NCI-H1092 treated with DMSO at 0.1 percent for 48 hours (cell line): ENCODE measurements at regions not wholly inside any gene's neighbourhood (a gene's known extent, or its start where the extent isn't known, plus 50 kb on each side); places are given as distances from the start of the nearest gene placed in this dataset.
A peak's percentile ranks its signal among the peaks of the same experiment; 100 is the strongest.
"Not testable (repeated sequence)": the region's sequence is repeated elsewhere in the genome, so short reads cannot be mapped to it uniquely, and the experiment has no call there.

Source experiments
- DNase-seq: peaks from one replicate; lab custom pipeline; 2025; lab: John Stamatoyannopoulos, UW

GRCh38 chr2:114066186-114066747 lies 176.4 kb downstream of the ACTR3 start:
- no peak for DNase-seq

DNA sequence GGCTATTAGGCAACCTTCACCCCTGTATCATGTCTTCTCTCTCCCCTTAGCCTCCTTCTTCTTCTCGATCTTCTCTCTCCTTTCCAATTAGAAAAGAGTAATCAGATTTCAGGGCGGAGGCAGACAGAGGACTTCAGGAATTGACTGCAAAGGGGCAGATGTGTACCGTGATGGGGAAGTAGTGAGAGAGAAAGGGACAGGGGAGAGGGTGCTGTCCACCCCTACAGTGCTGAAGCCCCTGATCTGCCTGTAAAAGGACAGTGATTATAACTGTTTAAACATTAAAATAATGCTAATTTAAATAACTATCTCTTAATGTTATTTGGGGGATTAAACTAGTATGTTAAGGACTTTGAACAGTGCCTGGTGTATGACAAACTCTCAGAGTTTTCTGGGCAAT lies 178.5 kb downstream of the ACTR3 start:
- no peak for DNase-seq

DNA sequence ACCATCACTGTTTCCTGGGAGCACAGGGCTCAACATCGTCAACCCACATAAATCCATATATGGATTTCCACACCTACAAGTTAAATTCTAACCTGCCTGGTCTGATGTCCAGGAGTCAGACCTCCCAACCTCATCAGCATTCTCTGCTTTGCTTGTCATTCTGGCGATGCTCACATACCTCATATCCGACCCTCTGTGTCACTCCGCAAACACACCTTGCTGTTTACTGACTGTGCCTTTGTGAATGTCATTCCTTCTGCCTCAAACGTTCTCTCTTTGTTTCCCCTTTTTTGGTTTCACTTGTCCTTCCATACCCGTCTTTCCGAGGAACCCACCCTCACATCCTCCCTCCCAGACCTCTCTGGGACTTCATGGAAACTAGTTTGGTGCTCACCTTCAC lies 187.1 kb downstream of the ACTR3 start:
- DNase-seq = no peak

- no peak for DNase-seq
Observed at GRCh38 chr2:114079366-114080004, 189.6 kb downstream of the ACTR3 start.

- DNase-seq = no peak
Observed at GRCh38 chr2:114082731-114083433, 193.0 kb downstream of the ACTR3 start.

GRCh38 chr2:114083717-114084387 lies 194.0 kb downstream of the ACTR3 start:
- DNase-seq = no peak

DNA sequence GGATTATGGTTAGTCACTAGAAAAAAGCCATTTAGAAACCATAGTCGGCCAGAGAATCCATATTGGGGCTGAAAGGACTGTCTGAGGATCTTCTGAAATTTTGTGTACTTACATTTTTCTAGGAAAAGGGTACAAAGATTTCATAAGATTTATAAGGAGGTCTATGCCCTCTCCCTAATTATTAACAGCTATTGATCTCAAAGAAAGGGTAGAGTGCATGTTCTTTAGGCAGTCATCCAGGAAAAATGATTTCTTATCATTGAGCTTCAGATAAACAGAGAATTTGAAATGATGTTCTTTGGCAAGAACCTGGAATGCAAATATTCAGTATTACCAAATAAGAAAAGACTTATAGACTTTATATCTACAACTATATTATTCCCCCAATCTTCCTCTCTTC lies 195.3 kb downstream of the ACTR3 start:
- no peak for DNase-seq

- DNase-seq = no peak
Observed at GRCh38 chr2:114085992-114086391, 196.1 kb downstream of the ACTR3 start.

- no peak for DNase-seq
Observed at GRCh38 chr2:114089636-114090319, 199.9 kb downstream of the ACTR3 start.

DNA sequence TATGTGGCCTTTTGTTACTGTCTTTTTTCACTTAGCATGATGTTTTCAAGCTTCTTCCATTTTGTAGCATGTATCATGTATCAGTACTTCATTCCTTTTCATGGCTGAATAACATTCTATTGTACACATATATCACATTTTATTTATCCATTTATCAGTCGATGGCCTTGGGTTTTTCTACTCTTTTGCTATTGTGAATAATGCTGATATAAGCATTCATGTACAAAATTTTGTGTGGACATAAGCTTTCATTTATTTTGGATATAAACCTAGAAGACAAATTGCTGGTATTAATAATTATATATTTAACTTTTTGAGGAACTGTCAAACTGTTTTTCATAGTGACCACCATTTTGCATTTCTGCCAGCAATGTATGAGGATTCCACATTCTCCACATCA lies 201.1 kb downstream of the ACTR3 start:
- DNase-seq = no peak

GRCh38 chr2:114108249-114108648 lies 218.4 kb downstream of the ACTR3 start:
- no peak for DNase-seq

DNA sequence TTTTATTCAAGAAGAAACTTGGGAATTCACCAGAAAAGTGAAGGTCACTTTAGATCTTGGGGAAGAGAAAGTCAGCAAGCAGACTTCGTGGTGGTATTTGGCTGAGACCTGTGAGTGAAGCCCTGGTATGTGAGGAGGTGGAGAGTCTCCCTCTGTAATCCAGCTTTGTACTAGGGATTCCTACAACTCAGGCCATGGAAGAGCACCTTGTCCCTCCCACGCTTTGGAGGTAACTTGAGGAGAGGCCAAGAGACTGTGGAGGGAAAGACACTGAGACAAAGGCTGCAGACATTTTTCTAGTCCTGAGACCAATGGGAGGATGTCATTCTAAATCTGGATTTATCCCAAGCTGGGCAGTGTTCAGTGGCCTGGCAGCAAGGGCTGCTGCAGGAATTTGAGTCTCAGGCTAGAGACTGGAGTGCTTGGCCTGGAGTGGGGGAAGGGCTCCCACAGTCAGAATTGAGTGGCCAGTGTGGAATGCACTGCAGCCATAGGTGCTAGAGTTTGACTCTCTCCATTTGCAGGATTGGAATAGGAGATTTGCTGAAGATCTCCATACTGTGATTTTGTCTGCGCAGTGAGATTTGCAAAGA lies 219.0 kb downstream of the ACTR3 start:
- no peak for DNase-seq

DNA sequence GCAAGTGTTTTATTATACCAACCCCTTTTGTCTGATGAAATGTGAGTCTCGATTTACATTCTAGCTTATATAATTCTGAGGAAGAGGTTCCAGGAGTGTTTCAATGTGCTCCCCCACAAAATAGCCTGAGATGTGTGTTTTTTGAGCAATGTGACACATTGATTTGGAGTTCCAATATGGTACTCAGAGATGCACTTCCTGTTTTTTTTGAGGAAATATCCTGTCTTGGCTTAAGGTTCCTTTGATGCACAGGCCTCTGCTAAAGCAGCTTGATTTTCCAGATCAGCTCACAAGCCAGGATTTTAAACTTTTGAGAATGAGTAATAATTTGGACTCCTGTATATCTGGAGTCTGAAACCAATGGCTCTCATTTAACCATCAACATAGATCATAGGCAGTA lies 221.4 kb downstream of the ACTR3 start:
- DNase-seq = no peak

GRCh38 chr2:114113518-114113917 lies 223.6 kb downstream of the ACTR3 start:
- DNase-seq = no peak

DNA sequence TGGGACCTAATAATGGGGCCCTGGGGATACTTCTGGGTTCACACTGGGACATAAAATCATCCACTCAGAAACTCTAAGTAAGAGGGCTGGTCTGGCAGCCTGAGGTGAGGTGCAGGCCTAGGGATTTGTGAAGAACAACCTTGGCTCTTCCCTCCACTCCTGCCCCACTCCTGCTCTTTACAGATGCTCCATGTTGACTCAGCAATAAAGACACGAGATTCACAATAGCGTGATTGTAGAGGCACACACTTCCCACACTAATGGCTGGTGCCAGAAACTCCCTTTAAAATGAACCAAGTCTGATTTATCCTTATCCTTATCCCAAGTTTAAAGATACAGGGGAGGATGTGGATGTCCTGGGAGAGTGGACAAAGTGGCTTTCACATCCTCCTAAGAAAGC lies 228.2 kb downstream of the ACTR3 start:
- peak; percentile 5 for DNase-seq

GRCh38 chr2:114119862-114120261 lies 230.0 kb downstream of the ACTR3 start:
- DNase-seq = no peak

GRCh38 chr2:114122930-114123329 lies 233.0 kb downstream of the ACTR3 start:
- no peak for DNase-seq

GRCh38 chr2:114123925-114124324 lies 234.0 kb downstream of the ACTR3 start:
- DNase-seq = no peak

- no peak for DNase-seq
Observed at GRCh38 chr2:114127372-114127771, 237.5 kb downstream of the ACTR3 start.

DNA sequence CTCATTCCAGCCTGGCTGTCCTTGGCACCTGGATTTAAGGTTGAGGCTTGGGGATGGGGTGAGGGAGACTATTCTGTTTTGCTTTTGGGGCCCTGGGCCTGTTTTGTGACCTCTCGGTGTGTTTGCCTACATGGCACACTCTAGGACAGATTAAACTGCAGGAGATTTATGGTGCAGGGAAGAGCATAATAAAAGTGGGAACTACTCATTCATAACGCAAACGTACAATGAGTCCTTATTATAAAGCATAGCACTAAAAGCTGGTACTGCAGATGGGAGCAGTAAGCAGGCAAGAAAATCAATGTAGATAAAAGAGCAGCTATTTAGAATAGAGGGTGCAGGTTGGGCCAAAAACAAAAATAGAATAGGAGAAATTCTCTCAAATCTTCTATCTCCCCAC lies 238.4 kb downstream of the ACTR3 start:
- DNase-seq = peak; percentile 28

DNA sequence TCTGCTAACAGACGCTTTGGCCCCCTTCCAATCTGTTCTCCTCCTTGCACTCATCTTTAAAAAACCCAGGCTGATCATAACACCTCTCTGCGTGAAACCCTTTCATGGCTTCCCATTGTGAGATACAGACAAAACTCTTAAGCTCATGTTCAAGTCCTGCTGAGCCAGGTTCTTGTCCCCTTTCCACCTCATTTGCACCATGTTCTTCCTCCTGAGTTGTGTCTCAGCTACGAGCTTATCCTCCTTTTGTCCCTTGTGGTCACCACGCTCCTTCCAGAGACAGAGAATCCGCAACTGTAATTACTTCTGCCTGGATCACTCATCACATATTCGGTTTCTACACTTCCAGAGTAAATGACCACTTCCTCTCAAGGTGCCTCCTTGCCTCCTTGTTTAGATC lies 238.8 kb downstream of the ACTR3 start:
- peak; percentile 28 for DNase-seq

GRCh38 chr2:114132050-114132449 lies 242.2 kb downstream of the ACTR3 start:
- not testable (repeated sequence) for DNase-seq
